Glomerular endothelial cell (primary cell): ENCODE measurements at regions not wholly inside any gene's neighbourhood (a gene's known extent, or its start where the extent isn't known, plus 50 kb on each side); places are given as distances from the start of the nearest gene placed in this dataset.
"Not testable (repeated sequence)": the region's sequence is repeated elsewhere in the genome, so short reads cannot be mapped to it uniquely, and the experiment has no call there.

Experiments used
- DNase-seq: peaks from one replicate; pipeline ENCODE4 v3.0.0-alpha.2; 2011; ENCODE audit warnings: low read depth, low spot score; ENCODE audit errors: extremely low read depth

GRCh38 chrX:16316331-16316730 is 149.1 kb downstream of the MAGEB17 start:
- no peak for DNase-seq

GRCh38 chrX:16319929-16320328 is 152.6 kb downstream of the MAGEB17 start:
- DNase-seq = no peak

GRCh38 chrX:16320765-16321355 is 153.6 kb downstream of the MAGEB17 start:
- no peak for DNase-seq

GRCh38 chrX:16333453-16333852 is 166.2 kb downstream of the MAGEB17 start:
- no peak for DNase-seq

- no peak for DNase-seq
Observed at GRCh38 chrX:16335181-16335580, 167.9 kb downstream of the MAGEB17 start.

GRCh38 chrX:16347968-16348670 is 180.8 kb downstream of the MAGEB17 start:
- DNase-seq = no peak

- DNase-seq = no peak
Observed at GRCh38 chrX:16357902-16358301, 190.6 kb downstream of the MAGEB17 start.

GRCh38 chrX:16360056-16360455 is 192.8 kb downstream of the MAGEB17 start:
- not testable (repeated sequence) for DNase-seq

- DNase-seq = no peak
Observed at GRCh38 chrX:16368696-16369095, 201.4 kb downstream of the MAGEB17 start.

GRCh38 chrX:16376056-16376455 is 208.8 kb downstream of the MAGEB17 start:
- DNase-seq = no peak

GRCh38 chrX:16386126-16386525 is 218.8 kb downstream of the MAGEB17 start:
- no peak for DNase-seq

- DNase-seq = no peak
Observed at GRCh38 chrX:16392597-16392996, 225.3 kb downstream of the MAGEB17 start.

- DNase-seq = no peak
Observed at GRCh38 chrX:16394290-16394689, 227.0 kb downstream of the MAGEB17 start.

- no peak for DNase-seq
Observed at GRCh38 chrX:16403808-16404207, 236.5 kb downstream of the MAGEB17 start.

- no peak for DNase-seq
Observed at GRCh38 chrX:16416588-16416987, 233.4 kb upstream of the S100G start.

GRCh38 chrX:16418650-16419049 is 231.3 kb upstream of the S100G start:
- no peak for DNase-seq

GRCh38 chrX:16427668-16428067 is 222.3 kb upstream of the S100G start:
- DNase-seq = no peak

- no peak for DNase-seq
Observed at GRCh38 chrX:16429406-16429805, 220.6 kb upstream of the S100G start.

- no peak for DNase-seq
Observed at GRCh38 chrX:16431266-16431665, 218.7 kb upstream of the S100G start.

- DNase-seq = no peak
Observed at GRCh38 chrX:16433021-16433420, 216.9 kb upstream of the S100G start.

GRCh38 chrX:16435399-16435986 is 214.5 kb upstream of the S100G start:
- DNase-seq = no peak
